RWPE1 (cell line): ENCODE measurements at regions not wholly inside any gene's neighbourhood (a gene's known extent, or its start where the extent isn't known, plus 50 kb on each side); places are given as distances from the start of the nearest gene placed in this dataset.

Experiments used
- CTCF ChIA-PET: fragments of 350-600 bp; sonication (Branson Sonifier 250); formaldehyde crosslinking; extraction: SDS; loops from one replicate; lab custom pipeline; 2021; lab: Yijun Ruan, JAX
- POLR2A ChIA-PET: fragments of 400-600 bp; formaldehyde crosslinking; extraction: SDS; loops from one replicate; lab custom pipeline; 2020; ENCODE audit warnings: antibody characterized with exemption; ENCODE audit not compliant: low non-redundant PET; lab: Yijun Ruan, JAX
- DNase-seq: peaks from one replicate; pipeline ENCODE4 v3.0.0; 2012; ENCODE audit warnings: low spot score
- H3K27ac ChIP-seq: fragments of 450-650 bp; 2 replicates; pipeline ENCODE4 v1.5.1; 2017
- CTCF ChIP-seq: fragments of 450-650 bp; conservative IDR thresholded peaks from 2 replicates; pipeline ENCODE4 v1.5.1; 2017; ENCODE audit warnings: low read depth, mild to moderate bottlenecking

GRCh38 chrX:65601530-65602220, 65.8 kb upstream of the MSN start:
- peak overlapping the region; percentile 60 for H3K27ac ChIP-seq
- no peak for DNase-seq
- ChIA-PET CTCF (no interaction called here), POLR2A (no interaction called here)
- no peak for TF ChIP-seq CTCF

GRCh38 chrX:65601126-65601525, 66.3 kb upstream of the MSN start:
- no peak for DNase-seq
- peak overlapping the region; percentile 60 for H3K27ac ChIP-seq
- CTCF ChIA-PET = no interaction called here
- POLR2A ChIA-PET = no interaction called here
- no peak for TF ChIP-seq CTCF

- no peak overlapping the region for H3K27ac ChIP-seq
- no peak for TF ChIP-seq CTCF
- no peak for DNase-seq
- ChIA-PET POLR2A (no interaction called here), CTCF (no interaction called here)
These were observed 65.5 kb upstream of the LAS1L start for GRCh38 chrX:65600106-65600505.

GRCh38 chrX:65598559-65599147, 64.1 kb upstream of the LAS1L start:
- POLR2A ChIA-PET = no interaction called here
- CTCF ChIA-PET = interaction anchor here (0.6 kb wide), 1 partner anchor 100 kb away, joined by 3 read pairs; no protein-coding TSS in a partner anchor
- no peak overlapping the region for H3K27ac ChIP-seq
- DNase-seq = no peak
- no peak for TF ChIP-seq CTCF

- TF ChIP-seq CTCF = no peak
- ChIA-PET POLR2A (interaction anchor here (0.6 to 1.1 kb wide), 2 partner anchors 72 to 138 kb away, joined by 3 to 5 read pairs; no protein-coding TSS in a partner anchor), CTCF (interaction anchor here (0.6 to 1.2 kb wide), 2 partner anchors 30 to 108 kb away, joined by 3 to 4 read pairs; no protein-coding TSS in a partner anchor)
- peak overlapping the region; percentile 57; the same call in 1 of the 2 replicates for H3K27ac ChIP-seq
- no peak for DNase-seq
These were observed 61.9 kb upstream of the LAS1L start for GRCh38 chrX:65596270-65597034.

GRCh38 chrX:65595460-65595876, 60.9 kb upstream of the LAS1L start:
- H3K27ac ChIP-seq = peak overlapping the region; percentile 43; the same call in 1 of the 2 replicates
- peak; percentile 70 for DNase-seq
- CTCF ChIA-PET = interaction anchor here (1.2 kb wide), 1 partner anchor 109 kb away, joined by 4 read pairs; no protein-coding TSS in a partner anchor
- POLR2A ChIA-PET = no interaction called here
- TF ChIP-seq CTCF = peak; percentile 91
